ENCODE measurements at regions not wholly inside any gene's neighbourhood (a gene's known extent, or its start where the extent isn't known, plus 50 kb on each side); places are given as distances from the start of the nearest gene placed in this dataset.

DNA sequence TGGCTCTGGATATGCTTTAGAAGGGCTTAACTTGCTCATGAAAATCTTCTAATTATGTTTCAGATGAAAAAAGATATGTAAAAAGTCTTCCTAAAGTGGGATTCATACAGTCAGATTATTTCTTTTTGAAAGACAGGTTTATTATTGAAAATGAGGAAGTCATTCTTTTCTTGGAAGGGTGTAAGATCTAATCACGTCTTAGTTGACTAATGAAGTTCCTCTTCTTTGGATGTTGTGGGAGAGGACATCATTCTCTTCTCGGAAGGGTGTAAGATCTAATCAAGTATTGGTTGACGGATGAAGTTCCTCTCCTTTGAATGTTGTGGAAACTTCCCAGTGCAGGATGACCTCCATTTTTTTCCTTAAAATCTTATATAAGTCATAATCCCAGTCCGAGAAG lies 74.9 kb downstream of the ALG10 start:
- H3K4me3 ChIP-seq (ENCODE audit: low read depth, low read length), result no peak overlapping the region
- TF ChIP-seq CTCF (IDR thresholded peaks at IDR 0.05; ENCODE audit: low read depth, low read length), result no peak

DNA sequence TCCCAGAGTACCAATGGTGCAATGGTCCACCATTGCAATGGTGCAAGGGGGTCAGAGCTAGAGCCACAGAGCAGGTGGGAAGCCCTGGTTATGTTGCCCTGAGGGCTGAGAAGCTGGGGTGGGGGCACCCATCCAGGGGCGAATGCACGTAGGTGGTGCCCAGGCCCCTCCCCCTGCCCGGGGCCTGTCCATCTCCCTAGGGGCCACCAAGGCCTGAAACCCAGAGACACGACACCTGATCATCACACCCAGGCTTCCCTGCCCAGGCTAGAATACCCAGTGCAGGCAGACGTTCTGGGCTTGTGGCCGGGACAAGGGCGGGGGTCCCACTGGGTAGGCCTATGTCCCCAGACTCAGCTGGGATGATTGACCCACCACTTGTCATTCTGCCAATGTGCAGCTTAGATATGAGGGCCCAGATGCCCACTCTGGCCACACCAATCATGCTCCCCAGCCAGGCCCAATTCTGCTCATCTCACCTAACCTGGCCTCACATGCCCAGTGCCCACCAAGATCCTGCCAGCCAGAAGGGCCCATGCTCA lies 83.2 kb downstream of the ALG10 start:
- no peak for TF ChIP-seq CTCF (IDR thresholded peaks at IDR 0.05; ENCODE audit: low read depth, low read length)
- H3K4me3 ChIP-seq (ENCODE audit: low read depth, low read length), result no peak overlapping the region

- no peak overlapping the region for H3K4me3 ChIP-seq (ENCODE audit: low read depth, low read length)
- TF ChIP-seq CTCF (IDR thresholded peaks at IDR 0.05; ENCODE audit: low read depth, low read length), result no peak
These were observed 83.9 kb downstream of the ALG10 start for GRCh38 chr12:34106172-34106571.

DNA sequence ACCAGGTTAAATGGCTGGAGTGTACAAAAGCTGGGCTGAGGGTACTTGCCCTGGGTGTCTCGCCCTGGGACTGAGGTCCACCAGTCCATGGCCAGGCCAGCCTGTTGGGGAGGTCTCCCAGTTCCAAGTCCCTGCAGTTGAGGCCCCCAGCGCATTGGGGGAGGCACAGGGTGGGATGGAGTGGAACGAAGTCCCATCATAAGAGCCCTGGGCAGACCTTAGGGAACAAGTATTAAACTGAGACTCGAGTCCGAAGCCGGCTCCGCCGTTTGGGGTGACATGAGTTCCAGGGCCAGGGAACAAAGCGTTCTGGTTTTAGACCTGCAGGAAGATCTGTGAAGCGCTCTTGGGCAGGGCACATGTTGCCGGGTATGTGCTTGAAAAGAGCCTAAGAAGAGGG lies 84.7 kb downstream of the ALG10 start:
- TF ChIP-seq CTCF (IDR thresholded peaks at IDR 0.05; ENCODE audit: low read depth, low read length), result no peak

DNA sequence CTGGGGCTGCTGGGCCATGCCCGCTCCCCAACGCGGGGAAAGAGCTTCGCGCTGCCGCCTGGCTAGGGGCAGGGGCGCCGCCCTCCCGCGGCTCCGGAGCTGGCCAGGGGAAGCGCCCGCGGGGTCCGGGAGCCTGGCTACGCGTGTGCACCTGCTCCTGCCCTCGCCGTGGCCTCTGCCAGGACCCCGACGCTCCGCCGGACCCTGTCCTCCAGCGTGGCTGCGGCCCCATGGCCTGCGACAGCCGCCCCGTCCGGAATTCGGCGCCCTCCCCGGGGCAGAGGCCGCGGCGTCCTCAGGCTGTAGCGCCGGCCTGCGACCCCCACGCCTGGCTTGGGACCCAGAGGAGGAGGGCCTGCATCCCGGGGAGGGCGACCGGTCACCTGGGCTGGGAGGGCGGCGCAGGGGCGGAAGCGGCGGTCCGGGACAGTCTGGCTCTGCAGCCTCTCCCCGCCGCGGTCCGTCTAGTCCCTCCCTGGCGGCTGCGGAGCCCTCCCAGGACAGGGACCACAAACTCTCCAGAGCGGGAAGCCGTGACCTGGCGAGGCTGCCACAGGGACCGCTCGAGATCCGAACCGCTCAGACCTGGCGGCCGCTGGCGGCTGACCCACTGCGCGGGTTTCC lies 85.6 kb downstream of the ALG10 start:
- no peak for TF ChIP-seq CTCF (IDR thresholded peaks at IDR 0.05; ENCODE audit: low read depth, low read length)
- no peak overlapping the region for H3K4me3 ChIP-seq (ENCODE audit: low read depth, low read length)

More for the DNA sequence above, 84.7 kb downstream of the ALG10 start:
- H3K4me3 ChIP-seq (ENCODE audit: low read depth, low read length), result no peak overlapping the region

DNA sequence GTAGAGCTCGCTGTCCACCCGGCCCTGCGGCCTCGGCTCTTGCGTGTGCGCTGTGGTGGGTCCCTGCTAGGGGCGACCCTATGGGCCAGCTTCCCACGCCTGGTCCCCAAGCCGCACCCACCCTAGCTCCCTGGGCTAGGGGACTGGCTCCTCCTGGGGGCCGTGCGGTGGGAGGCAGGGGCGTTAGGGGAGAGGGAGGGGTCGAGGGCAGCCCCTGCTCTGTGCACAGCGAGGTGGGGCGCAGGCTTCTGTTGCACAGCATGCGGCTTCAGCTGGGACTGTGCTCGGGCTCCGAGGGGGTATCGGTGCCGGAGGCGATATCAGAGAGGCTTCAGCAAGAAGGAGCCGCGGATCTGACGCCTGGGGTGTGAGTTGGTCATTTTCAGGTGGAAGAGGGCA lies 86.1 kb downstream of the ALG10 start:
- H3K4me3 ChIP-seq (ENCODE audit: low read depth, low read length), result no peak overlapping the region

More for the DNA sequence above, 86.1 kb downstream of the ALG10 start:
- no peak for TF ChIP-seq CTCF (IDR thresholded peaks at IDR 0.05; ENCODE audit: low read depth, low read length)
